B cell (primary cell): ENCODE measurements at regions not wholly inside any gene's neighbourhood (a gene's known extent, or its start where the extent isn't known, plus 50 kb on each side); places are given as distances from the start of the nearest gene placed in this dataset.

Source experiments
- CTCF ChIP-seq: fragments of 200-600 bp; IDR thresholded peaks from one replicate; pipeline ENCODE4 v1.8.0; 2022; ENCODE audit warnings: antibody characterized with exemption, mild to moderate bottlenecking
- EZH2 ChIP-seq: IDR thresholded peaks from 2 replicates; pipeline ENCODE4 v1.6.1; 2012; ENCODE audit warnings: borderline replicate concordance, low read depth, mild to moderate bottlenecking, moderate library complexity, low read length; ENCODE audit not compliant: insufficient read depth, poor library complexity, severe bottlenecking

DNA sequence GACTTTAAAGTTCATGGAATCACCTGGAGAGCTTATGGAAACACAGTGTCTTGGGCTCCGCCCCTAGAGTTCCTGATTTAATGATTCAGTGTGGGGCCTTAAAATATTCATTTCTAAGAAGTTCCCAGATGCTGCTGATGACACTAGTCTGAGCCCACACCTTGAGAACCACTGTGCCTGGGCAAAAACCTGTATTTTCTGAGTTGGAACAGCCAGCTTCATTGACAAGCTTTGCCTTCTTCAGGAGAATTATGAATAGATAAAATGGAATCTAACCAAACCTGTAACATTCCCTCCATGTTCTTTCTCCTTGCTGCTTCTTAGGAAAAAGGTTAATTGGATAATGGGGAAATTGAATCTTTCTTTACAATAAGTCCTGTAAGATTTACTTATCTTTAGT, 490.7 kb downstream of the DIPK2A start:
- TF ChIP-seq EZH2 (no peak), CTCF (no peak)
